ENCODE measurements at regions not wholly inside any gene's neighbourhood (a gene's known extent, or its start where the extent isn't known, plus 50 kb on each side); places are given as distances from the start of the nearest gene placed in this dataset.
"Not testable (repeated sequence)": the region's sequence is repeated elsewhere in the genome, so short reads cannot be mapped to it uniquely, and the experiment has no call there.

DNA sequence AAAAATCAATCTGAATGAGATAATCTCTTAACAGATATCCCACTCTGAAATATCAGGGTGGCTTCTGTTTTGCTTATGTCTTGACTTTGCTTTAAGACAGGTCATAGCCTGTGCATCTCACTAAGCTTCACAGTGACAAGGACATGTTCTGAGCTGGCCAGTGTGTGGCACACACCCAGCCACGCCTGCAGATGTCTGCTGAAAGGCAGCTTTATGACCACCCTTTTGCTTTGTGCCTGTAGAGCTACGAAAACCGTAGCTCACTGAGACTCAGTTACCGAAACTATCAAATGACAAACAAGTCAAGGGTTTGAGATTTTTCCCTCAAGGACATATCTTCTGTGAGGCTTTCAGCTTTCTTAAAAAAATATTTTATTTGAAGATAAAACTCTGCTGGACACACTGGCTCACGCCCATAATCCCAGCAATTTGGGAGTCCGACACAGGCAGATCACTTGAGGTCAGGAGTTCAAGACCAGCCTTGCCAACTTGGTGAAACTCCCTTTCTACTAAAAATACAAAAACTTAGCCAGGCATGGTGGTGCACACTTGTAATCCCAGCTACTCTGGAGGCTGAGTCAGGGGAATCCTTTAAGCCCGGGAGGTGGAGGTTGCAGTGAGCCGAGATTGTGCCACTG, 233.2 kb downstream of the SPATA31A1 start (continued):
- no peak for TF ChIP-seq ZNF317 (CRISPR knock-in tag; IDR thresholded peaks at IDR 0.05; ENCODE audit: borderline replicate concordance, low read depth)

DNA sequence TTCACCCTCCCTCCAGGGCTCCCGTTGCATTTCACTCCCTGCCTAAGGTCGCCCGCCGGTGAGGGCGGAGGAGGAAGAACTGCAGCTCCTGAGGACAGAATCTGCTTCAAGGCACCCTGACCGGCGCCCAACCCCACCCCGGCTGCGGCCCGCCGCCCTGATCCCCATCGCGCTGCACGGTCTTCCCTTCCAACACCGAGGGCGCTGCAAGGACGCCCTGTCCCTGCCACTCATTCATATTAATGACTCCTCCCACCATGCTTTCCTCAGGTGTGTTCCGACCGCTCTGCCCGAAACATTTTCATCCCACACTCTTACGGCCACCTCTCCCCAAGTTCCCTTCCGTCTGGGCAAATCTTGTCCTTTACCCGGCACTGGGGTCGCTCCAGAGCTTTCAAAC, 248.6 kb downstream of the SPATA31A1 start:
- H3K27ac Mint-ChIP-seq; H3K27me3 Mint-ChIP-seq (ENCODE audit: low read depth); DNase-seq (ENCODE audit: low spot score); H3K9me3 Mint-ChIP-seq; H3K36me3 Mint-ChIP-seq; CTCF ChIA-PET; H3K4me1 Mint-ChIP-seq; POLR2A ChIA-PET: not testable (repeated sequence)
- H3K4me3 Mint-ChIP-seq: peak overlapping the region; percentile 44; the same call in 1 of the 2 replicates
- peak; percentile 61 for ATAC-seq

GRCh38 chr9:39611449-39612231, 256.2 kb downstream of the SPATA31A1 start:
- H3K4me3 Mint-ChIP-seq; DNase-seq (ENCODE audit: low spot score); H3K27ac Mint-ChIP-seq; ATAC-seq; H3K9me3 Mint-ChIP-seq; H3K36me3 Mint-ChIP-seq; POLR2A ChIA-PET; CTCF ChIA-PET; H3K4me1 Mint-ChIP-seq; H3K27me3 Mint-ChIP-seq (ENCODE audit: low read depth): not testable (repeated sequence)

DNA sequence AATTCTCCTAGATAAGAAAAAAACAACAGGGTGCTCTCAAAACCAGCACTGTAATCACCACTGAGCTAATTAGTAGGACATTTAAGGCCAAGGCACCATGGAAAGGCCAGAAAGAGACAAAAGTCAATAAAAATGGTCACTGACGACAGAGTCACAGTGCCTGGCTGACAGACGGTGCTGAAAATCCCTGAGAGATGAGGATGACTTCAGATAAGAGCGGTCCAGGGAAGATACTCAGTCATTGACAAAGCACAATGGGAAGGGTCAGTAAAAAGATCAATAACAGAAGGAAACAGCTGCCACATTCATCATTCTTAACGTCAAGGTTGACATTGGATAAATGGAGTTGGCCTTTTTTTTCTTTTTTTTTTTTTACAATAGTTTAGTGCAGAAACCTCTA, 261.0 kb downstream of the SPATA31A1 start:
- H3K27ac Mint-ChIP-seq; H3K9me3 Mint-ChIP-seq; H3K27me3 Mint-ChIP-seq (ENCODE audit: low read depth); ATAC-seq; POLR2A ChIA-PET; H3K4me3 Mint-ChIP-seq; DNase-seq (ENCODE audit: low spot score); H3K4me1 Mint-ChIP-seq; CTCF ChIA-PET; H3K36me3 Mint-ChIP-seq: not testable (repeated sequence)

DNA sequence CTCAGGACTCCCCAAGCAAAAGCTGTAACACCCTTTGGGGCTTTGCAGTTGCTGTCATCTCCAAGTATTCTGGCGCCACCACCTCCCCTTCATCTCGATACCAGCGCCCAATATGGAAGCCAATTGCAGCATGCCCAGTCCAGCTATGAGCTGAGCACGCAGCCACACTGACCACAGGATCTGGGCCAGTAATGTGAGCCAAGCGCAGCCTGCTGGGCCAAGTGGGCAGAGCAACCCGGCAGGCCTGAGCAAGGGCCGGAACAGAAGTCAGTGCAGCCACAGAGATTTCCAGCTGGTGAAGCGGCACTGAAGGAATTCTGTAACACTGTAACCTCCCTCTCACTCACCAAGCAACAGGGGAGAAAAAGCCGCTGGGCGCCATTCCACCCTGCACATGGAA, 268.6 kb downstream of the SPATA31A1 start:
- POLR2A ChIA-PET; CTCF ChIA-PET; H3K36me3 Mint-ChIP-seq; H3K27ac Mint-ChIP-seq; H3K9me3 Mint-ChIP-seq; H3K4me3 Mint-ChIP-seq; DNase-seq (ENCODE audit: low spot score); H3K4me1 Mint-ChIP-seq; H3K27me3 Mint-ChIP-seq (ENCODE audit: low read depth): not testable (repeated sequence)
- peak; percentile 84 for ATAC-seq

- CTCF ChIA-PET, H3K4me1 Mint-ChIP-seq: not testable (repeated sequence)
These were observed 276.6 kb downstream of the SPATA31A1 start for GRCh38 chr9:39632071-39632470.

GRCh38 chr9:39649029-39649428, 293.6 kb downstream of the SPATA31A1 start:
- H3K9me3 Mint-ChIP-seq; DNase-seq (ENCODE audit: low spot score); H3K36me3 Mint-ChIP-seq; POLR2A ChIA-PET; CTCF ChIA-PET; H3K4me1 Mint-ChIP-seq; H3K27me3 Mint-ChIP-seq (ENCODE audit: low read depth); ATAC-seq; H3K4me3 Mint-ChIP-seq; H3K27ac Mint-ChIP-seq: not testable (repeated sequence)

More at GRCh38 chr9:39632071-39632470, 276.6 kb downstream of the SPATA31A1 start:
- ATAC-seq; POLR2A ChIA-PET; H3K27me3 Mint-ChIP-seq (ENCODE audit: low read depth); DNase-seq (ENCODE audit: low spot score); H3K36me3 Mint-ChIP-seq; H3K4me3 Mint-ChIP-seq; H3K27ac Mint-ChIP-seq; H3K9me3 Mint-ChIP-seq: not testable (repeated sequence)

GRCh38 chr9:39656960-39657603, 301.6 kb downstream of the SPATA31A1 start:
- DNase-seq (ENCODE audit: low spot score); H3K9me3 Mint-ChIP-seq; CTCF ChIA-PET; H3K4me3 Mint-ChIP-seq; POLR2A ChIA-PET; H3K27ac Mint-ChIP-seq; ATAC-seq; H3K27me3 Mint-ChIP-seq (ENCODE audit: low read depth); H3K36me3 Mint-ChIP-seq; H3K4me1 Mint-ChIP-seq: not testable (repeated sequence)

DNA sequence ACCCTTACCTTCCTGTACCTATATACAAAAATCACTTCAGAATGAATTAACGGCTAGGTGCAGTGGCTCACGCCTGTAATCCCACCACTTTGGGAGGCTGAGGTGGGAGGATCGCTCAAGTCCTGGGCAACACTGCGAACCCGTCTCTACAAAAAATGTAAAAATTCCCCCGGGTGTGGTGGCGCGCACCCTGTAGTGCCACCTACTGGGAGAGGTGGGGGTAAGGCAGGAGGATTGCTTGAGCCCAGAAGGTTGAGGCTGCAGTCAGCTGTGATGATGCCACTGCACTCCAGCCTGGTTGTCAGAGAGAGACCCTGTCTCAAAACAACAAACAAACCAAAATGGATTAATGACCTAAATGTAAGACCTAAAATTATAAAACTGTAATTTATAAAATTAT, 307.6 kb downstream of the SPATA31A1 start:
- H3K9me3 Mint-ChIP-seq; CTCF ChIA-PET; H3K27me3 Mint-ChIP-seq (ENCODE audit: low read depth); H3K4me3 Mint-ChIP-seq; H3K36me3 Mint-ChIP-seq; H3K4me1 Mint-ChIP-seq; DNase-seq (ENCODE audit: low spot score); H3K27ac Mint-ChIP-seq; POLR2A ChIA-PET: not testable (repeated sequence)
- ATAC-seq: peak; percentile 93

GRCh38 chr9:39663713-39664112, 308.2 kb downstream of the SPATA31A1 start:
- H3K27ac Mint-ChIP-seq; H3K36me3 Mint-ChIP-seq; CTCF ChIA-PET; H3K9me3 Mint-ChIP-seq; DNase-seq (ENCODE audit: low spot score); ATAC-seq; POLR2A ChIA-PET; H3K27me3 Mint-ChIP-seq (ENCODE audit: low read depth); H3K4me3 Mint-ChIP-seq; H3K4me1 Mint-ChIP-seq: not testable (repeated sequence)

DNA sequence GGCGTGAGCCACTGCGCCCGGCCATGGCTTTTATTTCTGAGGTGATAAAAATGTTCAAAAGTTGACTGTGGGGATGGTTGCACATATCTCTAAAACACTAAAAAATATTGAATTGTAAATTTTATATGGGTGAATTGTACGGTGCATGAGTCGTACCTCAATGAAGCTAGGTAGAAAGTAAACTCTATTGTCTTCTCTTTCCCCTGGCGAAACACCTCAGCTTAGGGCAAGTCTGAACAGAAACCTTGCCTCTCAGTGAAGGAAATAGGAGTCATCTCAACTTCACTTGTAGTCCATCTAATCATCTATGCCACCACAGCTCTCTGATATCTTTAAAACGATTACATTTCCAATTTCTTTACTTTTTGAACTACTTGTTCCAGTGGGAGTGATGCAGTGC, 309.6 kb downstream of the SPATA31A1 start:
- ATAC-seq; DNase-seq (ENCODE audit: low spot score); POLR2A ChIA-PET; H3K4me1 Mint-ChIP-seq; H3K27ac Mint-ChIP-seq; H3K4me3 Mint-ChIP-seq; CTCF ChIA-PET; H3K27me3 Mint-ChIP-seq (ENCODE audit: low read depth); H3K9me3 Mint-ChIP-seq; H3K36me3 Mint-ChIP-seq: not testable (repeated sequence)

DNA sequence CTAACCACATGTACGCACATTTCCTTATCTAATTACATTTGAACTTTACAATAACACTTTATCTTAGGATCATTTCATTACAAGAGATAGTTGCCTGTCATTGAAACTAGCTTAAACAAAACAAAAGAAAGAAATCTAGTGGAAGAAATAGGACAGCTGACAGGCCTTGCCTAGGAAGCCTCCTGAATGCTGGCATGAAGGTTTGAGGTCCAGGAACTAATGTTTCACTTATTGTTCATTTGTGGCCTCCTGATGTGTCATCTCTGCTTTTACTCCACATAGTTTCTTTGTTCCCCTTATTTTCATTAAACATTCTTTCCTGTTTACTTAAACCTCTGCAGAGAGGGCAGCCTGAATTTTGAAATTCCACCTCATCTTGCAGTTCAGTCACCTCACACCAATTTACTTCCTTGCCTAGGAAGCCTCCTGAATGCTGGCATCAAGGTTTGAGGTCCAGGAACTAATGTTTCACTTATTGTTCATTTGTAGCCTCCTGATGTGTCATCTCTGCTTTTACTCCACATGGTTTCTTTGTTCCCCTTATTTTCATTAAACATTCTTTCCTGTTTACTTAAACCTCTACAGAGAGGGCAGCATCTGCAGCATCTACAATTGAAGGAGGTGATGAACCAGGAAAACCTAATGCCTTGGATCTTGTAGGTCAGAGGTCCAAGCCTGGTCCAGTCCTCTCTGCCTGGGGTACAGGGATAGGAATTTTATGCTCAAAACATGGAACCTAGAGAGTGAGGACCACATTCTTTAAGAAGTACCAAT, 319.2 kb downstream of the SPATA31A1 start:
- H3K27me3 Mint-ChIP-seq (ENCODE audit: low read depth); H3K9me3 Mint-ChIP-seq; ATAC-seq; H3K4me1 Mint-ChIP-seq; H3K27ac Mint-ChIP-seq; DNase-seq (ENCODE audit: low spot score); H3K4me3 Mint-ChIP-seq; CTCF ChIA-PET; H3K36me3 Mint-ChIP-seq; POLR2A ChIA-PET: not testable (repeated sequence)
